GM12864 (cell line): ENCODE measurements at regions not wholly inside any gene's neighbourhood (a gene's known extent, or its start where the extent isn't known, plus 50 kb on each side); places are given as distances from the start of the nearest gene placed in this dataset.

ENCODE experiments used
- DNase-seq: peaks from one replicate; pipeline ENCODE4 v3.0.0-alpha.2; 2011; ENCODE audit warnings: low read depth
- H3K4me3 ChIP-seq: 2 replicates; pipeline ENCODE4 v1.5.1; 2011; ENCODE audit warnings: mild to moderate bottlenecking, low read depth, low read length, control low read depth
- TF ChIP-seq, protein P1 (sequence below): IDR thresholded peaks from 2 replicates; pipeline ENCODE4 v1.5.1; 2011; ENCODE audit warnings: low read depth, mild to moderate bottlenecking, moderate library complexity, low read length, control low read depth, inconsistent platforms; ENCODE audit errors: missing control alignments

DNA sequence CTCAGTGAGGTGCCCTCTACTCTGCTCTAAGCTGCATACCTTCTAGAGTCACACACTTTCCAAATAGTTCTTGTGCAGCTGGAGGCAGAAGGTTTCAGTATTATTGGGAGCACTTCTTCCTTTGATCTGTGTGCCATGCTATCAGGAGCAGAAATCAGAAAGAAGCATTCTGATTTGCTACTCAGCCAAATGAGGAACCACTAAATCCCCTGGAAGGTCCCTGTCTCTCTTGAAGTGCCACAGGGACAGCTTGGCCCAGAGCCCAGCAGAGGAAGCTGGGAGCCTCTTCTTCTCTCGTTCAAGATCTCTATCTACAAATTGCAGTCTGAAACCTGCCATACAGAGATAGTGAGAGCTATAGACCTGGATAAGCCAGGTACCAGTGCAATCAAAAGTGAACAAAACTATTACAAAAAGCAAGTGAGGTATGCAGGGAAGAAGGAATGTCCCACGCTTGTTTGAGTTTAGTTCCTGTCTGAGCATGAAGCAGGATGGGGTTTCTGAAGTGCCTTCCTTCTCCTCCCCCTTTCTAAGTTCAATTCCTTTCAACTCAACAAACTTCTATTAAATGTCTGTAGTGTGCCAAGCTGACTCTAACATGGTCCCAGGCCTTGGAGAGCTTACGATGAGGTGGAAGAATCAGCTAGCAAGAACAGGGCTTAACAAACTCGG, 100.9 kb upstream of the PARP11 start:
- TF ChIP-seq, protein P1, sequence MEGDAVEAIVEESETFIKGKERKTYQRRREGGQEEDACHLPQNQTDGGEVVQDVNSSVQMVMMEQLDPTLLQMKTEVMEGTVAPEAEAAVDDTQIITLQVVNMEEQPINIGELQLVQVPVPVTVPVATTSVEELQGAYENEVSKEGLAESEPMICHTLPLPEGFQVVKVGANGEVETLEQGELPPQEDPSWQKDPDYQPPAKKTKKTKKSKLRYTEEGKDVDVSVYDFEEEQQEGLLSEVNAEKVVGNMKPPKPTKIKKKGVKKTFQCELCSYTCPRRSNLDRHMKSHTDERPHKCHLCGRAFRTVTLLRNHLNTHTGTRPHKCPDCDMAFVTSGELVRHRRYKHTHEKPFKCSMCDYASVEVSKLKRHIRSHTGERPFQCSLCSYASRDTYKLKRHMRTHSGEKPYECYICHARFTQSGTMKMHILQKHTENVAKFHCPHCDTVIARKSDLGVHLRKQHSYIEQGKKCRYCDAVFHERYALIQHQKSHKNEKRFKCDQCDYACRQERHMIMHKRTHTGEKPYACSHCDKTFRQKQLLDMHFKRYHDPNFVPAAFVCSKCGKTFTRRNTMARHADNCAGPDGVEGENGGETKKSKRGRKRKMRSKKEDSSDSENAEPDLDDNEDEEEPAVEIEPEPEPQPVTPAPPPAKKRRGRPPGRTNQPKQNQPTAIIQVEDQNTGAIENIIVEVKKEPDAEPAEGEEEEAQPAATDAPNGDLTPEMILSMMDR, result no peak
- no peak overlapping the region for H3K4me3 ChIP-seq
- DNase-seq, result no peak

GRCh38 chr12:3973269-3973884, 100.2 kb upstream of the PARP11 start:
- no peak overlapping the region for H3K4me3 ChIP-seq
- TF ChIP-seq, protein P1, result no peak
- no peak for DNase-seq

GRCh38 chr12:3972576-3972975, 99.4 kb upstream of the PARP11 start:
- no peak for DNase-seq
- no peak overlapping the region for H3K4me3 ChIP-seq
- TF ChIP-seq, protein P1, result no peak

- no peak for DNase-seq
- H3K4me3 ChIP-seq, result no peak overlapping the region
- TF ChIP-seq, protein P1, result no peak
Measured at GRCh38 chr12:3968523-3968922, 95.3 kb upstream of the PARP11 start.

DNA sequence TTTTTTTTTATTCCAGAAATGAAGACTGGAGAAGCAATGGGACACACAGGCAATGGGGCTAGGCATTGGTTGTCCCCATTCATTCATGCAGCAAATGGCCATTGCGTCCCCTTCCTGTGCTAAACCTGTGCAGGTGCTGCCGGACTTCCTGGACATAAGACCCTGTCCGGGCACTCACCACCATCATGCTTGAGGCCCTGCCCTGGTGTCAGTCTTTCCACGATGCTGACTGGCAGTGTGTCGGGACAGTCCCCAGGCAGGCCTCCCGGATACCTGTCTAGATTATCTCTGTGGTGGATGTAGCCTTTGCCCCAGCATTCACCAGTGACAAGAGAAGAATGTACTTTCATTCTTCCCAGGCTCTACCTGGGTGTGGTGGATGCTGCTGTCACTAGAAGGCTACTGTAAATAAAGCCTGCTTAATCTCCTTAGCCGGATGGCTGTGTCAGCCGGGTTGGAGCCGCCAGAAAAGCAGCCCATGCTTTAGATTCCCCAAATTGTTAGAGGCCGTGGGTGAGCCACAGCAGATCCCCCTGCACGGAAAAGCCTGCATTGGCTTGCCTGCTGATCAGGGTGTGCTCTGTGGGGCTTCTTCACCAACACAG, 94.5 kb upstream of the PARP11 start:
- DNase-seq, result no peak
- TF ChIP-seq, protein P1, result no peak
- no peak overlapping the region for H3K4me3 ChIP-seq

GRCh38 chr12:3966376-3966775, 93.2 kb upstream of the PARP11 start:
- no peak for DNase-seq
- TF ChIP-seq, protein P1, result no peak
- no peak overlapping the region for H3K4me3 ChIP-seq

DNA sequence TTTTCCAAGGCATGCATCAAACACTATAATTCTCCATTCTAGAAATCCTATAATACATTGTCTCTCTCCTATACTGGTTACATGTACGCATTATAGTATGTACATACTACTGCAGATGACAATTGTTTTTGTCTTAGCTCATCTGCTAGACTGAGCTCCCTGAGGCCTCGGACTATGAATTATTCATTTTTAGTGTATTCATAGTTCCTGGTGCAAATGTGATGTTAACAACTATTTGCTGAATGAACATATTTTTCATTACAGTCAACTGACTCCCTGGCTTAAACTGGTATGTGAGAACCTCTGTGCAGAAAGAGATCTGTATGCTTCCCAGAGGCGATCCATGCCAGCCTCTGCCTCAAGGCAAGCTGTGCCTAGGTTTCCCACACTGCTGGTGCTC, 91.8 kb upstream of the PARP11 start:
- no peak for DNase-seq
- TF ChIP-seq, protein P1, result no peak
- H3K4me3 ChIP-seq, result no peak overlapping the region
